ENCODE measurements at regions not wholly inside any gene's neighbourhood (a gene's known extent, or its start where the extent isn't known, plus 50 kb on each side); places are given as distances from the start of the nearest gene placed in this dataset.
A peak's percentile ranks its signal among the peaks of the same experiment; 100 is the strongest.

GRCh38 chr20:40959325-40960092 lies 69.1 kb upstream of the TOP1 start:
- no peak for DNase-seq (ENCODE audit: low spot score)

- DNase-seq (ENCODE audit: low spot score) = no peak
Observed at GRCh38 chr20:40960101-40960500, 68.5 kb upstream of the TOP1 start.

- DNase-seq (ENCODE audit: low spot score) = no peak
Observed at GRCh38 chr20:40960521-40960956, 68.1 kb upstream of the TOP1 start.

GRCh38 chr20:40961176-40961575 lies 67.4 kb upstream of the TOP1 start:
- no peak for DNase-seq (ENCODE audit: low spot score)

- DNase-seq (ENCODE audit: low spot score) = no peak
Observed at GRCh38 chr20:40961686-40962640, 66.7 kb upstream of the TOP1 start.

GRCh38 chr20:40962733-40963504 lies 65.7 kb upstream of the TOP1 start:
- DNase-seq (ENCODE audit: low spot score) = peak; percentile 73

- DNase-seq (ENCODE audit: low spot score) = no peak
Observed at GRCh38 chr20:40963505-40963845, 65.1 kb upstream of the TOP1 start.

- DNase-seq (ENCODE audit: low spot score) = no peak
Observed at GRCh38 chr20:40965671-40966070, 63.0 kb upstream of the TOP1 start.

GRCh38 chr20:40966103-40966502 lies 62.5 kb upstream of the TOP1 start:
- DNase-seq (ENCODE audit: low spot score) = no peak

- DNase-seq (ENCODE audit: low spot score) = no peak
Observed at GRCh38 chr20:40966516-40967185, 62.0 kb upstream of the TOP1 start.

- DNase-seq (ENCODE audit: low spot score) = no peak
Observed at GRCh38 chr20:40967700-40968099, 60.9 kb upstream of the TOP1 start.

- DNase-seq (ENCODE audit: low spot score) = peak; percentile 79
Observed at GRCh38 chr20:40968816-40969562, 59.6 kb upstream of the TOP1 start.

GRCh38 chr20:40970218-40970617 lies 58.4 kb upstream of the TOP1 start:
- no peak for DNase-seq (ENCODE audit: low spot score)

- no peak for DNase-seq (ENCODE audit: low spot score)
Observed at GRCh38 chr20:40977218-40977617, 51.4 kb upstream of the TOP1 start.

GRCh38 chr20:40978761-40979160 lies 49.9 kb upstream of the TOP1 start:
- DNase-seq (ENCODE audit: low spot score) = no peak
